IMR-90 (cell line): ENCODE measurements at regions not wholly inside any gene's neighbourhood (a gene's known extent, or its start where the extent isn't known, plus 50 kb on each side); places are given as distances from the start of the nearest gene placed in this dataset.

Experiments
- BHLHE40 ChIP-seq: fragments of 150-350 bp; IDR thresholded peaks from 2 replicates; pipeline ENCODE4 v1.6.1; 2016; ENCODE audit warnings: mild to moderate bottlenecking, low read depth, low read length
- FOS ChIP-seq: fragments of 150-350 bp; IDR thresholded peaks from 2 replicates; pipeline ENCODE4 v1.6.1; 2016; ENCODE audit warnings: low read depth, low read length
- MAFK ChIP-seq: IDR thresholded peaks from 2 replicates; pipeline ENCODE4 v1.6.1; 2012; ENCODE audit warnings: low read depth, low read length, improper control_type of control experiment
- MAZ ChIP-seq: IDR thresholded peaks from 2 replicates; pipeline ENCODE4 v1.6.1; 2012; ENCODE audit warnings: low read depth, mild to moderate bottlenecking, low read length, improper control_type of control experiment, moderate library complexity, borderline replicate concordance
- MXI1 ChIP-seq: IDR thresholded peaks from 2 replicates; pipeline ENCODE4 v1.6.1; 2012; ENCODE audit warnings: low read depth, mild to moderate bottlenecking, low read length, moderate library complexity, borderline replicate concordance
- NFE2L2 ChIP-seq: fragments of 150-350 bp; IDR thresholded peaks from 2 replicates; pipeline ENCODE4 v1.6.1; 2016; ENCODE audit warnings: low read depth, mild to moderate bottlenecking, low read length
- POLR2A ChIP-seq: IDR thresholded peaks from 2 replicates; pipeline ENCODE4 v1.6.1; 2012; ENCODE audit warnings: mild to moderate bottlenecking, low read depth, low read length
- RAD21 ChIP-seq: IDR thresholded peaks from 2 replicates; pipeline ENCODE4 v1.6.1; 2012; ENCODE audit warnings: low read length, improper control_type of control experiment
- RCOR1 ChIP-seq: IDR thresholded peaks from 2 replicates; pipeline ENCODE4 v1.6.1; 2012; ENCODE audit warnings: mild to moderate bottlenecking, low read length, improper control_type of control experiment; ENCODE audit not compliant: insufficient replicate concordance
- RFX5 ChIP-seq: IDR thresholded peaks from 2 replicates; pipeline ENCODE4 v1.8.0; 2012; ENCODE audit warnings: low read depth, mild to moderate bottlenecking, low read length, moderate library complexity
- SMC3 ChIP-seq: fragments of 150-350 bp; IDR thresholded peaks from 2 replicates; pipeline ENCODE4 v1.6.1; 2016; ENCODE audit warnings: low read depth, mild to moderate bottlenecking, antibody characterized with exemption, low read length, moderate library complexity
- USF2 ChIP-seq: fragments of 150-350 bp; IDR thresholded peaks from 2 replicates; pipeline ENCODE4 v1.6.1; 2017; ENCODE audit warnings: mild to moderate bottlenecking, antibody characterized with exemption, low read length, low read depth
- TF ChIP-seq, protein P1 (sequence below): conservative IDR thresholded peaks from 2 replicates; pipeline ENCODE4 v1.5.1; 2012; ENCODE audit warnings: mild to moderate bottlenecking, low read depth, low read length, improper control_type of control experiment
- TF ChIP-seq, protein P2 (sequence below): fragments of 150-350 bp; IDR thresholded peaks from 2 replicates; pipeline ENCODE4 v1.6.1; 2016; ENCODE audit warnings: low read depth, mild to moderate bottlenecking, low read length, moderate library complexity, borderline replicate concordance

GRCh38 chr3:99286266-99286845, 352.0 kb upstream of the COL8A1 start:
- TF ChIP-seq POLR2A (no peak), USF2 (no peak), FOS (no peak), MAFK (no peak), RCOR1 (no peak), BHLHE40 (no peak), MXI1 (no peak), RAD21 (no peak), RFX5 (no peak), NFE2L2 (no peak), SMC3 (no peak), MAZ (no peak)
- TF ChIP-seq, protein P1, sequence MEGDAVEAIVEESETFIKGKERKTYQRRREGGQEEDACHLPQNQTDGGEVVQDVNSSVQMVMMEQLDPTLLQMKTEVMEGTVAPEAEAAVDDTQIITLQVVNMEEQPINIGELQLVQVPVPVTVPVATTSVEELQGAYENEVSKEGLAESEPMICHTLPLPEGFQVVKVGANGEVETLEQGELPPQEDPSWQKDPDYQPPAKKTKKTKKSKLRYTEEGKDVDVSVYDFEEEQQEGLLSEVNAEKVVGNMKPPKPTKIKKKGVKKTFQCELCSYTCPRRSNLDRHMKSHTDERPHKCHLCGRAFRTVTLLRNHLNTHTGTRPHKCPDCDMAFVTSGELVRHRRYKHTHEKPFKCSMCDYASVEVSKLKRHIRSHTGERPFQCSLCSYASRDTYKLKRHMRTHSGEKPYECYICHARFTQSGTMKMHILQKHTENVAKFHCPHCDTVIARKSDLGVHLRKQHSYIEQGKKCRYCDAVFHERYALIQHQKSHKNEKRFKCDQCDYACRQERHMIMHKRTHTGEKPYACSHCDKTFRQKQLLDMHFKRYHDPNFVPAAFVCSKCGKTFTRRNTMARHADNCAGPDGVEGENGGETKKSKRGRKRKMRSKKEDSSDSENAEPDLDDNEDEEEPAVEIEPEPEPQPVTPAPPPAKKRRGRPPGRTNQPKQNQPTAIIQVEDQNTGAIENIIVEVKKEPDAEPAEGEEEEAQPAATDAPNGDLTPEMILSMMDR: no peak
- TF ChIP-seq, protein P2, sequence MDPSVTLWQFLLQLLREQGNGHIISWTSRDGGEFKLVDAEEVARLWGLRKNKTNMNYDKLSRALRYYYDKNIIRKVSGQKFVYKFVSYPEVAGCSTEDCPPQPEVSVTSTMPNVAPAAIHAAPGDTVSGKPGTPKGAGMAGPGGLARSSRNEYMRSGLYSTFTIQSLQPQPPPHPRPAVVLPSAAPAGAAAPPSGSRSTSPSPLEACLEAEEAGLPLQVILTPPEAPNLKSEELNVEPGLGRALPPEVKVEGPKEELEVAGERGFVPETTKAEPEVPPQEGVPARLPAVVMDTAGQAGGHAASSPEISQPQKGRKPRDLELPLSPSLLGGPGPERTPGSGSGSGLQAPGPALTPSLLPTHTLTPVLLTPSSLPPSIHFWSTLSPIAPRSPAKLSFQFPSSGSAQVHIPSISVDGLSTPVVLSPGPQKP: no peak
